Activated T-cell treated with anti-CD3 and anti-CD28 coated beads for 24 hours (primary cell): ENCODE measurements at regions not wholly inside any gene's neighbourhood (a gene's known extent, or its start where the extent isn't known, plus 50 kb on each side); places are given as distances from the start of the nearest gene placed in this dataset.

ENCODE experiments used
- DNase-seq: peaks from one replicate; pipeline ENCODE4 v3.0.0-alpha.2; 2020; ENCODE audit warnings: low read depth

- DNase-seq, result no peak
These were observed 502.7 kb downstream of the SOX2 start for GRCh38 chr3:182214416-182214815.

GRCh38 chr3:182215881-182216280 lies 504.2 kb downstream of the SOX2 start:
- DNase-seq, result no peak

GRCh38 chr3:182216311-182216970 lies 504.7 kb downstream of the SOX2 start:
- DNase-seq, result no peak

- no peak for DNase-seq
These were observed 508.3 kb downstream of the SOX2 start for GRCh38 chr3:182220013-182220412.

DNA sequence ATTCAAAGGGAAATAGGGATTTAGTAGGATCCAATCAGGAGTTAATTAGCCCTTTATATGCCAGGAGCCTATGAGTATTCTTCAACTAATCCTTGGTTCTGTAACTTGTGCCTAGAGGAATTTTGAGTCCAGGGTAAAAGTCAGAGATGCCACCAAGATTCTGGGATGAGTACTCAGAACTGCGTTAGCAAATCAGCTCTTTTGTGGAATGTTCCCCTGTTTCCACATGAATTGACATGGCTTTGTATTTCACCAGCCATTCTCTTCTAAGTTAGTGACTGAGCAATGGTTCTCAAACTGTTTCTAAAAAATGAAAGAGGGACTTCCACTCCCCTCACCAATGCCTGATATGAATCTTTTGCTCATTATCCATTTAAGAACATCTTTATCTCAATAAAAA lies 508.7 kb downstream of the SOX2 start:
- DNase-seq, result no peak

DNA sequence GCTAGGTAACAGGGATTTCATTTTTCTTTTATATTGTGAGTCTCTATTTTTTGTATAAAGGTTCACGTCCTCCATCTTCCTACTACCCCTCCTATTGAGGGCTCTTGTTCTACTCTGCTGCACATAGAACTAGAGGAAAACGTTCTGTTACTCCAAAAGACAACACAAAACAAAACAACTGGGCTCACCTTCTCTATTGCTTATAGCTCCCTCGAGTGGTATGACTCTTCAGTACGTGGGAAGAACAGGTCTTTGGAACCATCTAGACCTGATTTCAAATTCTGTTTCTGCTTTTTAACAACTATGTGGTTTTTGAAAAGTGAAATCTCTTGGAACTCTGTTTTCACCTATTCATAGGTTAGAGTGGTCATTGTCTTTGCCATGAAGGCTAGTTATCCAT lies 515.3 kb downstream of the SOX2 start:
- no peak for DNase-seq

DNA sequence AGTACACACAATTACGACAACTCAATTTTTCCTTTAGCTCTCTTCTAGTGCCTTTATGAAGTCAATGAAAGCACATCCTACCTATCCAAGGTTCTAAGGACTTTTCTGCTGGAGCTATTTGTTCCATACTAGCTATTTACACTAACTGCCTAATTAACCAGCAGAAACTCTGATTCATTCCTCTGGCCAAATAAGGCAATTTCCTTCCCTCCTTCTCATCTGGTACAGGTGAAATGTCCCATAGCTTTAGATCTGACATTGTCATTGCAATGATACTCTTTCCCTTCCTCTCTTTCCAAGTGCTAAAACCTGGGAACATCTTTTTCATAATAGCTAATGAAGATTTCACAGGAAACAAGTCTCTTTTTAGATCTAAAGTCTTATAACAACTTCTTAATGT lies 521.7 kb downstream of the SOX2 start:
- no peak for DNase-seq

DNA sequence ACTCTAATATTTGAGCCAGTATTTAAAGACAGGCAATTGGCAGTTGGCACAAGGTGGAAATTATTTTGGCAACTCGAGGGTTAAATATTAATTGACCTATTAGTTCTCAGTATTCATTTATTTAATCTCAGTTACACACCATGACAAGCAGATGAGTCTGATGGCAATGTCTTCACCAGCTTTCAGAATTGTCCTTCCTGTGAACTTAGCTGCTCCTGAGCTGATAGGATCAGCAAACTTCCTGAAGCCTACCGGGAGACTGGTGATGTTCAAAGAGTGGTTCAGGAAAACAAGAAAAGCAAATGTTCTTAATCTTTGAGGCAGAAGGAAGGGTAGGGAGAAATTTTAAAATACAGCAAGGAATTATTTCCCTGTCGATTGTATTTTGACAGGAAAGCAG lies 522.2 kb downstream of the SOX2 start:
- DNase-seq, result no peak

DNA sequence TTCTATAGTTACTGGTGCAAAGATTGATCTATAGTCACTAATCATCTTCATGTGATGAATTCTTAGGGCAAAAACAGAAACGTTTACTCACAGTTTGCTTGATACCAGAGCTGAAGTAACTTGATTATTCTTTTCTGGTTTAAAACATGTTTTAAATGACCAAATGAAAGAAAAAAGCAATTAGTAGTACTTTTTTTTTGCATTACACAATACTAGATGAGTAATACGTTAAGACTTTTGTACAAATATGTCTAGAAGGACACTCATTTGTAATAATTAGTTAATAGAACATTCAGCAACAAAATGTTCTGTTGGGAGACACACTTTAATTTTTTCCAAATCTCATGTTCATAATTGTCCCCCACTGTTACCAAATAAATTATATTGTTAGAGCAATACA lies 523.2 kb downstream of the SOX2 start:
- DNase-seq, result no peak

GRCh38 chr3:182235504-182235903 lies 523.8 kb downstream of the SOX2 start:
- DNase-seq, result no peak

GRCh38 chr3:182238126-182238525 lies 526.4 kb downstream of the SOX2 start:
- DNase-seq, result no peak

DNA sequence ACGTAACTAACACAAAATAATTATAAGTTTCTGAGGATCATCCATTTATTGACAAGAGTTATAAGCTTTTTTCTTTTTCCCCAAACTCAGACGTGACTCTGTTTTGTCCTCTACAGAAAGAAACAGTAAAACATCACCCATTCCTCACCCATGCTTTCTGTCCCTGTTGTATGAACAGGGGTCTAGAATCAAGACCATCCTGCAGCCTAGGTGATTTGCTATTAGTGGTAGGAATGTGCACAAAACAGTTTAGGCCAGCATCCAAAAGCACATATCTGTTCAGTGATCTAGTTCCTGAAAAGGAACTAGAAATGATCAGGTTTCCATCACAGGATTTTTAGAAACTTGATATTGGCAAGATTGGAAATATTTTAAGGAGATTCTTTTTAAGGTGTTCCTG lies 527.6 kb downstream of the SOX2 start:
- no peak for DNase-seq

DNA sequence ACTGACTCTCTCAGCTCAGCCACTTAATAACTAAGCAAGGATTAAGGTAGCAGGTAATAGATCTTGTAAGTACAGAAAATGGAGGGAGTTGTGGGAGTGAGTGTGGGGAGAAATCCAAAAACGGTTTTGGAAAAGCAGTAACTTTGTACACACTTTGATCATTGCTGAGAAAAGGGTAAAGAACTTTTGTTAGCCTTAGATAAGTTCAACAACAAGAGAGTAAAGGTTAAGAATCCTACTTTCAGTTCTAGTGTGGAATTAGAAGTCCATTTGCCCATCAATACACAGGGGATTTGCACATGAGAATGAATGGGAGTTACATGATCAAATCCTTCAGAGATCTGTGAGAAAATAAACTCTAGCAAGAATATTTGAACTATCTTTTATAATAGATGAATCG lies 528.7 kb downstream of the SOX2 start:
- no peak for DNase-seq

GRCh38 chr3:182241196-182241765 lies 529.6 kb downstream of the SOX2 start:
- no peak for DNase-seq

GRCh38 chr3:182241766-182242488 lies 530.2 kb downstream of the SOX2 start:
- no peak for DNase-seq

- DNase-seq, result no peak
These were observed 530.8 kb downstream of the SOX2 start for GRCh38 chr3:182242489-182242942.

DNA sequence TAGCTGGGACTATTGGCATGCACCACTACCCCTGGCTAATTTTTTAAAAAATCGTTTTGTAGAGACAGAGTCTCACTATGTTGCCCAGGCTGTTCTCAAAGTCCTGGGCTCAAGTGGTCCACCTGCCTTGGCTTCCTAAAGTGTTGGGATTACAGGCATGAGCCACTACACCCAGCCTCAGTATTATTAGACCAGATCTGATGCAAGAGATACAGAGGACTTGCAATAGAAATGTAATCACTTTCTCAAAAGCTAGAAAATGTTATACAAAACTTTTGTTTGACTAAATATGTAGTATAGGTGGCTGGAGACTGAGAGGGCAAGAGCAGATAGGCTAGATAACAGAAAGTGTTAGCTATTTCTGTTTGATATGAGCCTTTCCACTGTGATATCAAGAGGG lies 531.9 kb downstream of the SOX2 start:
- no peak for DNase-seq

DNA sequence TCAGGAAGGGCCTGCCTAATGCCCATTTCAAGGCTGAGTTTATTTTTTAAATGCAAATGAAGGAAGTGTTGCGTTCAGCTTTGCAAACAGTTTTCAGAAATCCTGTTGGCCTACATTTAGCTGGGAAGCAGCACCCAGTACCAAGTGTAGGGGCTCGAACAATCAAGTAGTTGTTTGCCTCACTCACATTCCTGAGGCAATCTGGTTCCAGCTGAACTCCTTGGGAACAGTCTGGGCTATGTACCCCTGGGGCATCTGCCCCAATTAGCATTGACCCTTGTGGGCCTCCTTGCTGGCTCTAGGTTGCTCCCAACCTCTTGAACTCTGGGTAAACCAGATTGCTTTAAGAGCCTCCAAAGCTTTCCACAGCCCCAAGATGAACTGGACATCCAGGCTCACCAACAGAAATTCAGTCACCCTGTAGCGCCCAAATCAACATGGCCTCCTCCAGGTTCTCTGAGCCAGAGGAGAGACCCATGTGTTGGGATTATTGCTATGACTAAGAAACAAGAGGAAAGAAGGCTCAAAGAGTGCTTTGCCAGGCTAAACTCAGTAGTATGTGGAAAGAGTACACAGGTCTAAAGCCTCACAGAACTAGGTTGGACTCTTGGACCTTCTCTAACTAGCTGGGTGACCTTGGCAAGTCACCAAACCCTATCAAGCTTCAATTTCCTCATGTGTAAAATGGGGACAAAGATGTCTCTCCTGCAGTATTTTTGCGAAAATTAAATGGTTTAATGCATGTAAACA lies 532.7 kb downstream of the SOX2 start:
- no peak for DNase-seq

DNA sequence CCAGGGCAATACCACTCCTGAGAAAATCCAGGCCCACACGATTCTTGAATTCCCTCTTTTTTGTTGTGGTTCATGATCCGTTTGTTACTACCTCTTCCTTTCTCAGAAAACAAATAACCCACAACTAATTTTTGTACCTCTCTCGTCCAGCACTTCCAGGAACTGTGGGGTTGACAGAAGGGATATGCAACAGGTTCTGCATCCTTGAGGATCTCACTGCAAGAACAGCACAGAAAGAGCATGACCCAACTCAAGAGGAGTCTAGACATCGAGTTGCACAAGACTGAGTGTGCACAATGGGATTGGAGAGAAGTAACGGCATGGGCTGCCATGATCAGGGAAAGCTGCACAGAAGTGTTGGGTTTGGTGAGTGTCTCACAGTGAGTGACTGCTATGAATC lies 533.3 kb downstream of the SOX2 start:
- no peak for DNase-seq

DNA sequence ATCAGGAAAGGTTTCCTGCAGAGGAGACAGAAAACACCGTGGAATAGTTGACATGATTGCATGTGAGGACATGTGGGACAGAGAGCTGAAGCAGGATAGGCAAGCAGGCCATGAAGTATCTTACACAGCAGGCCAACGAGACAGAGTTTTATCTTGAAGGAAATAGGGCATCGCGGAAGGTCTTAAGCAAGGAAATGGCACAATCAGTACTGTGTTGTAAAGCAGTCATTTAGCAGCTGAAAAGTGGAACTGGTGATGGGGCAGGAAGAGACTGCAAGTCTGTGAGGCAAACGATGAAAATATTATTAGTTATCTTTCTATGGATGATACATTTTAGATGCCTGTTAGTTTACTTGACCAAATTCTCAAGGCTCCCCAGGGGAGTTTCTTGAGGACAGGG lies 535.1 kb downstream of the SOX2 start:
- DNase-seq, result no peak

GRCh38 chr3:182248349-182248880 lies 536.7 kb downstream of the SOX2 start:
- no peak for DNase-seq

- DNase-seq, result no peak
These were observed 540.5 kb upstream of the ATP11B start for GRCh38 chr3:182252802-182253201.

DNA sequence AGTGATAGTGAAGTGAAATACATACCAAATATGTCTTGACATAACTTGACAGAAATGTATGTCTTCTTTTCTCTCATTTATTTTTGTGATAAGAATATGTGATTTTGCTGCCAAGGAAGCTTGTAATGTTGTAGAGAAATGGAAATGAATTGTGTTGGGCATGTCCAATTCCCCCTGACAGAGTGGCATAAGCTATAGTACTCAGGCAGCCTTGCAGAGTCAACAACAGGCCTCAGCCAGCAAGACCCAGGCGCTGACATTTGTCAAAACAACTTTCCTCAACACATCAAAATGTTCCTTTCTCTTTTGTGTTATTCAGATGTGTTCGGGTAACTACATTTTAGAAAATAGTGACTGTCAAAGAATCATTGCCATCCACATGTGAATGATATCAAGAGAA lies 538.1 kb upstream of the ATP11B start:
- DNase-seq, result no peak
